Right atrium auricular region (tissue), 2 donors: ENCODE measurements at regions not wholly inside any gene's neighbourhood (a gene's known extent, or its start where the extent isn't known, plus 50 kb on each side); places are given as distances from the start of the nearest gene placed in this dataset.
"Not testable (repeated sequence)": the region's sequence is repeated elsewhere in the genome, so short reads cannot be mapped to it uniquely, and the experiment has no call there.

Experiments
- DNase-seq: peaks from one replicate; pipeline ENCODE4 v3.0.0-alpha.2; 2019; ENCODE audit warnings: low spot score
- H3K27ac ChIP-seq, 2 donors: fragments of 200-600 bp; sonication (generic); 1 replicate in 1 of 2; 2 replicates in 1 of 2; pipeline ENCODE4 v1.5.1; 2016 to 2019
- H3K27me3 ChIP-seq, 2 donors: fragments of 200-600 bp; sonication (generic); one replicate each; pipeline versions ENCODE4 v1.5.1 to v1.6.0; 2017 to 2019
- H3K36me3 ChIP-seq: fragments of 200-600 bp; sonication (generic); one replicate; pipeline ENCODE4 v1.5.1; 2016
- H3K4me1 ChIP-seq, 2 donors: fragments of 200-600 bp; sonication (generic); one replicate each; pipeline versions ENCODE4 v1.5.1 to v1.6.0; 2017 to 2019
- H3K4me3 ChIP-seq, 2 donors: fragments of 200-600 bp; sonication (generic); 1 replicate in 1 of 2; 2 replicates in 1 of 2; pipeline ENCODE4 v1.5.1; 2017 to 2019; ENCODE audit warnings: mild to moderate bottlenecking in 1 of 2, moderate library complexity in 1 of 2
- H3K9me3 ChIP-seq, 2 donors: fragments of 200-600 bp; sonication (generic); one replicate each; pipeline ENCODE4 v1.5.1; 2019
- TF ChIP-seq, protein P1 (sequence below), 2 donors: fragments of 200-600 bp; sonication (generic); IDR thresholded peaks; one replicate each; pipeline ENCODE4 v1.5.1; 2019; ENCODE audit warnings: antibody characterized with exemption in 2 of 2

GRCh38 chr10:133011882-133012281, 69.5 kb upstream of the CFAP46 start:
- DNase-seq: no peak

GRCh38 chr10:133011393-133011792, 69.0 kb upstream of the CFAP46 start:
- not testable (repeated sequence) for DNase-seq, H3K4me3 ChIP-seq, H3K27ac ChIP-seq

More at GRCh38 chr10:133011882-133012281, 69.5 kb upstream of the CFAP46 start:
- Histone ChIP-seq H3K27ac (no peak overlapping the region), H3K4me1 (peaks cover 0 to 13% of the 10 kb centered on the region in 2 donors), H3K36me3 (no peaks in the 10 kb centered on the region), H3K27me3 (no peaks in the 10 kb centered on the region), H3K9me3 (no peaks in the 10 kb centered on the region), H3K4me3 (no peak overlapping the region)
- TF ChIP-seq, protein P1, sequence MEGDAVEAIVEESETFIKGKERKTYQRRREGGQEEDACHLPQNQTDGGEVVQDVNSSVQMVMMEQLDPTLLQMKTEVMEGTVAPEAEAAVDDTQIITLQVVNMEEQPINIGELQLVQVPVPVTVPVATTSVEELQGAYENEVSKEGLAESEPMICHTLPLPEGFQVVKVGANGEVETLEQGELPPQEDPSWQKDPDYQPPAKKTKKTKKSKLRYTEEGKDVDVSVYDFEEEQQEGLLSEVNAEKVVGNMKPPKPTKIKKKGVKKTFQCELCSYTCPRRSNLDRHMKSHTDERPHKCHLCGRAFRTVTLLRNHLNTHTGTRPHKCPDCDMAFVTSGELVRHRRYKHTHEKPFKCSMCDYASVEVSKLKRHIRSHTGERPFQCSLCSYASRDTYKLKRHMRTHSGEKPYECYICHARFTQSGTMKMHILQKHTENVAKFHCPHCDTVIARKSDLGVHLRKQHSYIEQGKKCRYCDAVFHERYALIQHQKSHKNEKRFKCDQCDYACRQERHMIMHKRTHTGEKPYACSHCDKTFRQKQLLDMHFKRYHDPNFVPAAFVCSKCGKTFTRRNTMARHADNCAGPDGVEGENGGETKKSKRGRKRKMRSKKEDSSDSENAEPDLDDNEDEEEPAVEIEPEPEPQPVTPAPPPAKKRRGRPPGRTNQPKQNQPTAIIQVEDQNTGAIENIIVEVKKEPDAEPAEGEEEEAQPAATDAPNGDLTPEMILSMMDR (IDR thresholded peaks at IDR 0.05): no peak

DNA sequence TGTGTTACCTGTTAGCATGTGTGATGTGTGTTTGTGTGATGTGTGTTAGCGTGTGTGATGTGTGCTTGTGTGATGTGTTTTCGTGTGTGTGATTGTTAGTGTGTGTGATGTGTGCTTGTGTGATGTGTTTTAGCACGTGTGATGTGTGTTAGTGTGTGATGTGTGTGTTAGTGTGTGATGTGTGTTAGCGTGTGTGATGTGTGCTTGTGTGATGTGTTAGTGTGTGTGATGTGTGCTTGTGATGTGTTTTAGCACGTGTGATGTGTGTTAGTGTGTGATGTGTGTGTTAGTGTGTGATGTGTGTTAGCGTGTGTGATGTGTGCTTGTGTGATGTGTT, 68.4 kb upstream of the CFAP46 start:
- H3K4me1 ChIP-seq: peaks cover 0 to 13% of the 10 kb centered on the region in 2 donors
- H3K36me3 ChIP-seq, H3K9me3 ChIP-seq, H3K27me3 ChIP-seq, H3K27ac ChIP-seq, H3K4me3 ChIP-seq, DNase-seq: not testable (repeated sequence)

More at GRCh38 chr10:133011393-133011792, 69.0 kb upstream of the CFAP46 start:
- not testable (repeated sequence) for H3K9me3 ChIP-seq, H3K27me3 ChIP-seq, H3K36me3 ChIP-seq
- H3K4me1 ChIP-seq: peaks cover 0 to 13% of the 10 kb centered on the region in 2 donors

GRCh38 chr10:133010095-133010842, 67.9 kb upstream of the CFAP46 start:
- Histone ChIP-seq H3K27ac (no peak overlapping the region), H3K27me3 (no peaks in the 10 kb centered on the region), H3K9me3 (no peaks in the 10 kb centered on the region), H3K36me3 (no peaks in the 10 kb centered on the region), H3K4me3 (no peak overlapping the region), H3K4me1 (peaks cover 0 to 13% of the 10 kb centered on the region in 2 donors)
- no peak for DNase-seq
- TF ChIP-seq, protein P1 (IDR thresholded peaks at IDR 0.05): no peak

GRCh38 chr10:133009218-133009950, 67.0 kb upstream of the CFAP46 start:
- Histone ChIP-seq H3K36me3 (no peaks in the 10 kb centered on the region), H3K9me3 (no peaks in the 10 kb centered on the region), H3K4me1 (peaks cover 0 to 13% of the 10 kb centered on the region in 2 donors), H3K4me3 (peak overlapping the region in 1 of 2 donors; percentile 3), H3K27ac (peak overlapping the region in 1 of 2 donors; percentile 35), H3K27me3 (no peaks in the 10 kb centered on the region)
- peak; percentile 87 for DNase-seq
- TF ChIP-seq, protein P1 (IDR thresholded peaks at IDR 0.05): no peak

- TF ChIP-seq, protein P1 (IDR thresholded peaks at IDR 0.05): no peak
- Histone ChIP-seq H3K4me1 (peaks cover 0 to 13% of the 10 kb centered on the region in 2 donors), H3K4me3 (no peak overlapping the region), H3K36me3 (no peaks in the 10 kb centered on the region), H3K27me3 (no peaks in the 10 kb centered on the region), H3K27ac (no peak overlapping the region), H3K9me3 (no peaks in the 10 kb centered on the region)
- no peak for DNase-seq
These were observed 66.4 kb upstream of the CFAP46 start for GRCh38 chr10:133008736-133009135.
